Activated naive CD4-positive, alpha-beta T cell (primary cell): ENCODE measurements at regions not wholly inside any gene's neighbourhood (a gene's known extent, or its start where the extent isn't known, plus 50 kb on each side); places are given as distances from the start of the nearest gene placed in this dataset.

Experiments used
- DNase-seq, 4 experiments: peaks; one replicate each; lab custom pipeline; 2025; lab: John Stamatoyannopoulos, UW

- DNase-seq, result no peak
Measured at GRCh38 chr15:96088650-96089049, 241.8 kb upstream of the NR2F2 start.

- no peak for DNase-seq
Measured at GRCh38 chr15:96089405-96090058, 241.0 kb upstream of the NR2F2 start.

- DNase-seq, result no peak
Measured at GRCh38 chr15:96092186-96092585, 238.3 kb upstream of the NR2F2 start.

GRCh38 chr15:96093063-96093462 lies 237.4 kb upstream of the NR2F2 start:
- DNase-seq, result no peak

- DNase-seq, result no peak
Measured at GRCh38 chr15:96097661-96098060, 232.8 kb upstream of the NR2F2 start.

GRCh38 chr15:96102631-96103030 lies 227.9 kb upstream of the NR2F2 start:
- no peak for DNase-seq

GRCh38 chr15:96106181-96106580 lies 224.3 kb upstream of the NR2F2 start:
- DNase-seq, result no peak

- DNase-seq, result no peak
Measured at GRCh38 chr15:96106628-96107027, 223.9 kb upstream of the NR2F2 start.

GRCh38 chr15:96107916-96108315 lies 222.6 kb upstream of the NR2F2 start:
- no peak for DNase-seq

GRCh38 chr15:96108405-96108804 lies 222.1 kb upstream of the NR2F2 start:
- DNase-seq, result no peak

GRCh38 chr15:96109820-96110219 lies 220.7 kb upstream of the NR2F2 start:
- DNase-seq, result no peak

GRCh38 chr15:96112018-96112417 lies 218.5 kb upstream of the NR2F2 start:
- DNase-seq, result no peak

GRCh38 chr15:96115642-96116041 lies 214.9 kb upstream of the NR2F2 start:
- no peak for DNase-seq

- DNase-seq, result no peak
Measured at GRCh38 chr15:96117270-96117669, 213.2 kb upstream of the NR2F2 start.

GRCh38 chr15:96119734-96120133 lies 210.8 kb upstream of the NR2F2 start:
- no peak for DNase-seq

- DNase-seq, result no peak
Measured at GRCh38 chr15:96121086-96121920, 209.2 kb upstream of the NR2F2 start.

- no peak for DNase-seq
Measured at GRCh38 chr15:96122077-96123027, 208.1 kb upstream of the NR2F2 start.

GRCh38 chr15:96123028-96123400 lies 207.5 kb upstream of the NR2F2 start:
- no peak for DNase-seq

- no peak for DNase-seq
Measured at GRCh38 chr15:96123630-96124187, 206.8 kb upstream of the NR2F2 start.

- no peak for DNase-seq
Measured at GRCh38 chr15:96124436-96124835, 206.1 kb upstream of the NR2F2 start.

GRCh38 chr15:96125721-96126415 lies 204.6 kb upstream of the NR2F2 start:
- DNase-seq, result no peak

GRCh38 chr15:96126859-96127258 lies 203.6 kb upstream of the NR2F2 start:
- DNase-seq, result no peak
